ENCODE measurements at regions not wholly inside any gene's neighbourhood (a gene's known extent, or its start where the extent isn't known, plus 50 kb on each side); places are given as distances from the start of the nearest gene placed in this dataset.
"Not testable (repeated sequence)": the region's sequence is repeated elsewhere in the genome, so short reads cannot be mapped to it uniquely, and the experiment has no call there.

DNA sequence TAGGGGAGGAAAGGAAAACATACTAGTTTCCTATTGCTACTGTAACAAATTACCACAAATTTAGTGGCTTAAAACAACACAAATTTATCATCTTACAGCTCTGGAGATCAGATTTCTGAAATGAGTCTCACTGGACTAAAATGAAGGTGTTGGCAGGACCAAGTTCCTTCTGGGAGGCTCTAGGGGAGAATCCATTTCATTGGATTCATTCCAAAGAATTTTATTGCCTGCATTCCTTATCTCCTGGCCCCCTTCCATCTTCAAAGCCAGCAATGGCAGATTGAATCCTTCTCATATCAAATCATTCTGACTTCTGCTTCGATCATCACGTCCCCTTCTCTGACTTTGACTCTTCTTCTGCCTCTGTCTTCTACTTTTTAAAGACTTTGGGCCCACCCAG, 250.9 kb downstream of the IRS1 start:
- Mint-ChIP-seq H3K36me3 (peaks cover 2% of the 10 kb centered on the region), H3K4me1 (peaks cover 44% of the 10 kb centered on the region), H3K27ac (no peak overlapping the region), H3K4me3 (no peak overlapping the region), H3K9me3 (peaks cover 10% of the 10 kb centered on the region), H3K27me3 (ENCODE audit: low read depth) (no peaks in the 10 kb centered on the region)
- no peak for DNase-seq (ENCODE audit: low spot score in 2 of 2, unreplicated experiment in 2 of 2)
- TF ChIP-seq, protein P1, sequence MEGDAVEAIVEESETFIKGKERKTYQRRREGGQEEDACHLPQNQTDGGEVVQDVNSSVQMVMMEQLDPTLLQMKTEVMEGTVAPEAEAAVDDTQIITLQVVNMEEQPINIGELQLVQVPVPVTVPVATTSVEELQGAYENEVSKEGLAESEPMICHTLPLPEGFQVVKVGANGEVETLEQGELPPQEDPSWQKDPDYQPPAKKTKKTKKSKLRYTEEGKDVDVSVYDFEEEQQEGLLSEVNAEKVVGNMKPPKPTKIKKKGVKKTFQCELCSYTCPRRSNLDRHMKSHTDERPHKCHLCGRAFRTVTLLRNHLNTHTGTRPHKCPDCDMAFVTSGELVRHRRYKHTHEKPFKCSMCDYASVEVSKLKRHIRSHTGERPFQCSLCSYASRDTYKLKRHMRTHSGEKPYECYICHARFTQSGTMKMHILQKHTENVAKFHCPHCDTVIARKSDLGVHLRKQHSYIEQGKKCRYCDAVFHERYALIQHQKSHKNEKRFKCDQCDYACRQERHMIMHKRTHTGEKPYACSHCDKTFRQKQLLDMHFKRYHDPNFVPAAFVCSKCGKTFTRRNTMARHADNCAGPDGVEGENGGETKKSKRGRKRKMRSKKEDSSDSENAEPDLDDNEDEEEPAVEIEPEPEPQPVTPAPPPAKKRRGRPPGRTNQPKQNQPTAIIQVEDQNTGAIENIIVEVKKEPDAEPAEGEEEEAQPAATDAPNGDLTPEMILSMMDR (IDR thresholded peaks at IDR 0.05; ENCODE audit: unreplicated experiment) = no peak

DNA sequence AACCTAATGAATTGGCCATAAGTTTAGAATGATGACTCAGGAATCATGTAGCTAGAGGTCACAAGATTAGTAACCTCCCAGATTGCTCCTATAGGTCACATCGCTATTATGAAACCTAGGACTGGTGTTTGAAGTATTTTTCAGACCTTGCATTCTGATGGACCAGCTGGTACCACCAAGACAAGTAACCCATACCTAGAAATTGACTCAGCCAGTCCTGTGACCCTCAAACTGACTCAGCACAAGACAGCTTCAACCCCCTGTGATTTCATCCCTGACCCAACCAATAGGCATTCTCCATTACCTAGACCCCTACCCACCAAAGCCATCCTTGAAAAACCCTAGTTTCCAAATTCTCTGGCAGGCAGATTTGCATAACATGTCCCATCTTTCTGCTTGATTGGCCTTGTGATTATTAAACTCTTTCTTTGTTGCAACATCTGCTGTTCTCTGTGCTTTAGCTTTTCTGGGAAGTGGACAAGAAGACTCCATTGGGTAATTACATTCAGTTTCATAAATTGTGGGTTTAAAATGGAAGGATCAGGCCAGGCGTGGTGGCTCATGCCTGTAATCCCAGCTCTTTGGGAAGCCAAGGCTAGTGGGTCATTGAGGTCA, 254.9 kb downstream of the IRS1 start:
- H3K27ac Mint-ChIP-seq = no peak overlapping the region

DNA sequence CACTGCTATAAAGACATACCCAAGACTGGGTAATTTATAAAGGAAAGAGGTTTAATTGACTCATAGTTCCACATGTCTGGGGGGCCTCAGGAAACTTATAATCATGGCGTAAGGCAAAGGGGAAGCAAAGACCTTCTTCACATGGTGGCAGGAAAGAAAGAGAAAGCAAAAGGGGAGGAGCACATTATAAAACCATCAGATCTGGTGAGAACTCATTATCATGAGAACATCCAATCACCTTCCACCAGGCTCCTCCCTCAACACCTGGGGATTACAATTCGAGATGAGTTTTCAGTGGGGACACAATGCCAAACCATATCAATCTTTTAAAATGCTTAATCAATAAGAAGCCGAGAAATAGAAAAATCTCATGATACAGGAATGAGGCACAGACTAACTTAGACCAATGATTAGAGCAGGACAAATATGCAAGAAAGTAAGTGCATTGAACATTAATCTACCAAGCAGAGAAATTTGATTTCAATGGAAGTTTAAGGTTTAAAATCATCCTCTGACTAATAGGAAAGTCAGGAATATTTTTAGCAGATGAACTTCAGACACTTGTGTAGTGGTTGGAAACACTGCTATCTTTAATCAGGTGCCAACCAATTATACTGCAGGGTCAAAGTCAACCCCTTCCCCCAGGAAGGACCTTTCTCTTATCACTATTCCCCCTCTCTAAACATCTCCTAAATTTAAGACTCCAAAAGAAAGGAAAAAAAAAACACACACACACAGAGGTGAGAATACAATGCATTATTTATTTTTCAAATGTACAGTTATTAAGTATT, 259.2 kb downstream of the IRS1 start:
- Mint-ChIP-seq H3K4me3 (no peak overlapping the region), H3K4me1 (peaks cover 8% of the 10 kb centered on the region), H3K27ac (no peak overlapping the region), H3K9me3 (peaks cover 17% of the 10 kb centered on the region), H3K36me3 (no peaks in the 10 kb centered on the region), H3K27me3 (ENCODE audit: low read depth) (no peaks in the 10 kb centered on the region)
- TF ChIP-seq, protein P1 (IDR thresholded peaks at IDR 0.05; ENCODE audit: unreplicated experiment) = no peak
- no peak for DNase-seq (ENCODE audit: low spot score in 2 of 2, unreplicated experiment in 2 of 2)

More for the DNA sequence above, 254.9 kb downstream of the IRS1 start:
- Mint-ChIP-seq H3K4me3 (no peak overlapping the region), H3K4me1 (peaks cover 11% of the 10 kb centered on the region), H3K36me3 (peaks cover 2% of the 10 kb centered on the region), H3K9me3 (peaks cover 26% of the 10 kb centered on the region), H3K27me3 (ENCODE audit: low read depth) (no peaks in the 10 kb centered on the region)
- no peak for DNase-seq (ENCODE audit: low spot score in 2 of 2, unreplicated experiment in 2 of 2)
- TF ChIP-seq, protein P1 (IDR thresholded peaks at IDR 0.05; ENCODE audit: unreplicated experiment) = no peak

DNA sequence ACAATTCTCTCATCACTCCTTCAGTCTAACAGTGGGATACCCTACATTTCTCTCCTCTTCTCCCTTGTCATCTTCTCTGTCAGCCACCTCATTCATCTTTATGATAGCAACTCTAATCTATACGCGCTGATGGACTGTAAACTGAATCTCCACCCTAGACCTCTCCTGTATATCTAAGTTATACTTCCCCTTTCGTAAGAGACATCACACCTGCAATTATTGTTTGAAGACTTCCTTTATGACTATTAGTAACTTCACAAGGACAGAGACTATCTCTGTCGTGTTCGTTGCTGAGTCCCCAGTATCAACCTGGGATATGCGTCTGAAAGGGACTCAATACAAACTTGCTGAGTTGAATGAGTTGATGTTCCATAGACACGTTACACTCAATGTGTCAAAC, 263.2 kb downstream of the IRS1 start:
- Mint-ChIP-seq H3K4me1 (peaks cover 16% of the 10 kb centered on the region), H3K27ac (no peak overlapping the region), H3K9me3 (peaks cover 5% of the 10 kb centered on the region), H3K27me3 (ENCODE audit: low read depth) (no peaks in the 10 kb centered on the region), H3K36me3 (no peaks in the 10 kb centered on the region), H3K4me3 (no peak overlapping the region)
- TF ChIP-seq, protein P1 (IDR thresholded peaks at IDR 0.05; ENCODE audit: unreplicated experiment) = no peak
- DNase-seq (ENCODE audit: low spot score in 2 of 2, unreplicated experiment in 2 of 2) = no peak

DNA sequence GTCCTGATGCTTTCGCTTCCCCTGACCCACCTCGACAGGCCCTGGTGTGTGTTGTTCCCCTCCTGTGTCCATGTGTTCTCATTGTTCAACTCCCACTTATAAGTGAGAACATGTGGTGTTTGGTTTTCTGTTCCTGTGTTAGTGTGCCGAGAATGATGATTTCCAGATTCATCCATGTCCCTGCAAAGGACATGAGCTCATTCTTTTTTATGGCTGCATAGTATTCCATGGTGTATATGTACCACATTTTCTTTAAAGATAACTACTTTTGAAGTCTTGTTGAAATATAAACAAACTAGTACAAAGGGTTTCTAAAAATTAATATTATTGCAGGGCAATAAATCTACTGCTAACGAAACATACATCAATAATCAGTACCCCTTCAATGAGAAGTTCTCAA, 266.6 kb downstream of the IRS1 start:
- DNase-seq (ENCODE audit: low spot score in 2 of 2, unreplicated experiment in 2 of 2); H3K9me3 Mint-ChIP-seq; H3K27me3 Mint-ChIP-seq (ENCODE audit: low read depth); H3K27ac Mint-ChIP-seq; H3K36me3 Mint-ChIP-seq; H3K4me3 Mint-ChIP-seq: not testable (repeated sequence)
- H3K4me1 Mint-ChIP-seq = peaks cover 10% of the 10 kb centered on the region

DNA sequence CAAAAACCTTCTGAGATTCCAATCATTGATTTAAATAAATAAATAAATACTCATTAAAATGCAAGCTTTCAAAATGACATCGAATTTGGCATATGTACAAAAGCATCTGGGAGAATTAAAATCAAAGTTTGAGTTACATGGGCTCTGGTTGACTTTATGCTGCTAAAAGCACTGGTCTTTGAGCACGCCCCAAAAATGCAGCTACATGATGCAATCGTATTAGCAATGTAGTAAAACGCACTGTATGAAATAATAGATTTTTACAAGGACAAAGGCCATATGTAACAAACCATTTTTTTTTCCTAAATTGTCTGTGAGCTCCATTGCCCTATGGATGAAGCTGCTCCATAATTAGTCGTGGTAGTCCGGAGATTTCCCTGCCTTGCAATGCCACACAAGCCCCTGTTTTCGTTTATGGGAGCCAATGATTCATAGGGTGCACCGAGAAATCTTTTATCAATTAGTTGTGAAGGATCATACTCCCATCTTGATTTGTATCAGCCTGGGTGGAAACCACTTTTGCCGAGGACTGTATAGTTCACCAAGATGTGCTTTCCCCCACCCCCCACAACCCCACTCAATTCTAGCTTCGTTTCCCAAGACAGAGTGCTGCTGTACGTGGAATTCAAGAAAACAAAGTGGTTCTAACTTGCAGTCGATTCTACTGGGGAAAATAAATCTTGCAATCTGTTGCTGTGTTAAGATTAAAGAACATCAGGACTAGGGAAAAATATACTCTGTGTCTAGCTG, 268.4 kb downstream of the IRS1 start:
- no peak overlapping the region for H3K4me3 Mint-ChIP-seq
- TF ChIP-seq, protein P1 (IDR thresholded peaks at IDR 0.05; ENCODE audit: unreplicated experiment) = no peak
- H3K27me3 Mint-ChIP-seq (ENCODE audit: low read depth) = no peaks in the 10 kb centered on the region
- no peaks in the 10 kb centered on the region for H3K9me3 Mint-ChIP-seq
- peak overlapping the region; percentile 81 for H3K27ac Mint-ChIP-seq
- DNase-seq (ENCODE audit: low spot score in 2 of 2, unreplicated experiment in 2 of 2) = no peak
- no peaks in the 10 kb centered on the region for H3K36me3 Mint-ChIP-seq
- peaks cover 22% of the 10 kb centered on the region for H3K4me1 Mint-ChIP-seq
